ENCODE measurements at regions not wholly inside any gene's neighbourhood (a gene's known extent, or its start where the extent isn't known, plus 50 kb on each side); places are given as distances from the start of the nearest gene placed in this dataset.

- no peak for DNase-seq
- intact Hi-C loops (cut with DNase I) = no loop called here
Measured at GRCh38 chr2:145137211-145137610, 617.3 kb upstream of the ZEB2 start.

GRCh38 chr2:145136702-145137101, 616.8 kb upstream of the ZEB2 start:
- DNase-seq = no peak
- intact Hi-C loops (cut with DNase I) = no loop called here

GRCh38 chr2:145126146-145126545, 606.2 kb upstream of the ZEB2 start:
- intact Hi-C loops (cut with DNase I) = no loop called here
- no peak for DNase-seq

- DNase-seq = no peak
Measured at GRCh38 chr2:145124085-145124484, 604.2 kb upstream of the ZEB2 start.

GRCh38 chr2:145123606-145124005, 603.7 kb upstream of the ZEB2 start:
- DNase-seq = peak in 11 of 42 donors; percentile 4 to 58 (median 11)

More at GRCh38 chr2:145124085-145124484, 604.2 kb upstream of the ZEB2 start:
- intact Hi-C loops (cut with DNase I) = no loop called here

GRCh38 chr2:145119225-145119624, 599.3 kb upstream of the ZEB2 start:
- intact Hi-C loops (cut with DNase I) = no loop called here
- no peak for DNase-seq

More at GRCh38 chr2:145123606-145124005, 603.7 kb upstream of the ZEB2 start:
- intact Hi-C loops (cut with DNase I) = no loop called here

- DNase-seq = peak in 1 of 42 donors; percentile 14
- intact Hi-C loops (cut with DNase I) = no loop called here
Measured at GRCh38 chr2:145116834-145117725, 597.2 kb upstream of the ZEB2 start.

GRCh38 chr2:145116056-145116455, 596.1 kb upstream of the ZEB2 start:
- intact Hi-C loops (cut with DNase I) = no loop called here
- no peak for DNase-seq

- no peak for DNase-seq
- intact Hi-C loops (cut with DNase I) = no loop called here
Measured at GRCh38 chr2:145114726-145115125, 594.8 kb upstream of the ZEB2 start.

GRCh38 chr2:145112467-145112866, 592.5 kb upstream of the ZEB2 start:
- intact Hi-C loops (cut with DNase I) = no loop called here
- DNase-seq = no peak

GRCh38 chr2:145110668-145111356, 590.9 kb upstream of the ZEB2 start:
- intact Hi-C loops (cut with DNase I) = no loop called here
- DNase-seq = no peak

GRCh38 chr2:145108959-145109710, 589.2 kb upstream of the ZEB2 start:
- DNase-seq = no peak
- intact Hi-C loops (cut with DNase I) = no loop called here

- DNase-seq = no peak
- intact Hi-C loops (cut with DNase I) = no loop called here
Measured at GRCh38 chr2:145108361-145108778, 588.5 kb upstream of the ZEB2 start.

- intact Hi-C loops (cut with DNase I) = no loop called here
Measured at GRCh38 chr2:145106293-145106692, 586.4 kb upstream of the ZEB2 start.

GRCh38 chr2:145102706-145103105, 582.8 kb upstream of the ZEB2 start:
- intact Hi-C loops (cut with DNase I) = no loop called here

More at GRCh38 chr2:145106293-145106692, 586.4 kb upstream of the ZEB2 start:
- no peak for DNase-seq

GRCh38 chr2:145100301-145100700, 580.4 kb upstream of the ZEB2 start:
- intact Hi-C loops (cut with DNase I) = no loop called here
- no peak for DNase-seq

More at GRCh38 chr2:145102706-145103105, 582.8 kb upstream of the ZEB2 start:
- no peak for DNase-seq

GRCh38 chr2:145096582-145096981, 576.7 kb upstream of the ZEB2 start:
- DNase-seq = no peak
- intact Hi-C loops (cut with DNase I) = no loop called here

GRCh38 chr2:145095641-145096435, 575.9 kb upstream of the ZEB2 start:
- DNase-seq = no peak
- intact Hi-C loops (cut with DNase I) = no loop called here

- no peak for DNase-seq
- intact Hi-C loops (cut with DNase I) = no loop called here
Measured at GRCh38 chr2:145094370-145094769, 574.5 kb upstream of the ZEB2 start.

All from head of caudate nucleus (tissue), 42 donors.